HCT116 (cell line): ENCODE measurements at regions not wholly inside any gene's neighbourhood (a gene's known extent, or its start where the extent isn't known, plus 50 kb on each side); places are given as distances from the start of the nearest gene placed in this dataset.
"Not testable (repeated sequence)": the region's sequence is repeated elsewhere in the genome, so short reads cannot be mapped to it uniquely, and the experiment has no call there.

Experiments
- CTCF ChIP-seq, 3 experiments: fragments of 200-600 bp in 1 of 3; sonication (generic) in 1 of 3; IDR thresholded peaks in 2 of 3; conservative IDR thresholded peaks in 1 of 3; 2 replicates each; pipeline ENCODE4 v1.5.1; 2012 to 2017; ENCODE audit warnings: low read depth in 2 of 3, low read length in 2 of 3, antibody characterized with exemption in 1 of 3, borderline replicate concordance in 1 of 3, control low read depth in 1 of 3, mild to moderate bottlenecking in 1 of 3, mixed read lengths in 1 of 3, mixed run types in 1 of 3, moderate library complexity in 1 of 3; ENCODE audit not compliant: insufficient read depth in 1 of 3
- REST ChIP-seq: IDR thresholded peaks from 2 replicates; pipeline ENCODE4 v1.6.1; 2012; ENCODE audit warnings: low read depth

DNA sequence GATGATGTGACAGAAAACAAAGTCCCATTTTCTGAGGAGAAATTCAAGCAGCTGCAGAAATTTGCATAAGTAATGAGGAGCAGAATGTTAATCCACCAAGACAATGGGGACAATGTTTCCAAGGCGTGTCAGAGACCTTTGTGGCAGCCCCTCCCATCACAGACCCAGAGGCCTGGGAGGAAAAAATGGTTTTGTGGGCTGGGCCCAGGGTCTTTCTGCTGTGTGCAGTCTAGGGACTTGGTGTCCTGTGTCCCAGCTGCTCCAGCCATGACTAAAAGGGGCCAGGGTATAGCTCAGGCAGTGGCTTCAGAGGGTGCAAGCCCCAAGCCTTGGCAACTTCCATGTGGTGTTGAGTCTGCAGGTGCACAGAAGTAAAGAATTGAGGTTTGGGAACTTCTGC lies 84.6 kb upstream of the THUMPD2 start:
- not testable (repeated sequence) for TF ChIP-seq CTCF (IDR thresholded peaks at IDR 0.05 in 2 of 3, conservative IDR thresholded peaks at IDR 0.05 in 1 of 3; ENCODE audit: borderline replicate concordance in 1 of 3, insufficient read depth in 1 of 3, low read depth in 2 of 3, low read length in 2 of 3); REST
